ENCODE measurements at regions not wholly inside any gene's neighbourhood (a gene's known extent, or its start where the extent isn't known, plus 50 kb on each side); places are given as distances from the start of the nearest gene placed in this dataset.

GRCh38 chr5:82396871-82397514 lies 118.8 kb upstream of the RPS23 start:
- DNase-seq (ENCODE audit: low spot score), result no peak

GRCh38 chr5:82396396-82396795 lies 118.2 kb upstream of the RPS23 start:
- DNase-seq (ENCODE audit: low spot score), result no peak

- DNase-seq (ENCODE audit: low spot score), result no peak
Observed at GRCh38 chr5:82393951-82394350, 115.8 kb upstream of the RPS23 start.

GRCh38 chr5:82390088-82390487 lies 111.9 kb upstream of the RPS23 start:
- DNase-seq (ENCODE audit: low spot score), result no peak

GRCh38 chr5:82389347-82389746 lies 111.2 kb upstream of the RPS23 start:
- DNase-seq (ENCODE audit: low spot score), result no peak

GRCh38 chr5:82388181-82388580 lies 110.0 kb upstream of the RPS23 start:
- no peak for DNase-seq (ENCODE audit: low spot score)

- DNase-seq (ENCODE audit: low spot score), result no peak
Observed at GRCh38 chr5:82387819-82388166, 109.6 kb upstream of the RPS23 start.

- no peak for DNase-seq (ENCODE audit: low spot score)
Observed at GRCh38 chr5:82387001-82387818, 109.1 kb upstream of the RPS23 start.

- no peak for DNase-seq (ENCODE audit: low spot score)
Observed at GRCh38 chr5:82386576-82386975, 108.4 kb upstream of the RPS23 start.

GRCh38 chr5:82384034-82384750 lies 106.0 kb upstream of the RPS23 start:
- DNase-seq (ENCODE audit: low spot score), result no peak

GRCh38 chr5:82381591-82381990 lies 103.4 kb upstream of the RPS23 start:
- DNase-seq (ENCODE audit: low spot score), result no peak

- no peak for DNase-seq (ENCODE audit: low spot score)
Observed at GRCh38 chr5:82376307-82376706, 98.2 kb upstream of the RPS23 start.

- DNase-seq (ENCODE audit: low spot score), result no peak
Observed at GRCh38 chr5:82375488-82376244, 97.5 kb upstream of the RPS23 start.

GRCh38 chr5:82374637-82375036 lies 96.5 kb upstream of the RPS23 start:
- DNase-seq (ENCODE audit: low spot score), result no peak

- DNase-seq (ENCODE audit: low spot score), result no peak
Observed at GRCh38 chr5:82367930-82368329, 89.8 kb upstream of the RPS23 start.

GRCh38 chr5:82365744-82366228 lies 87.6 kb upstream of the RPS23 start:
- no peak for DNase-seq (ENCODE audit: low spot score)

GRCh38 chr5:82365026-82365425 lies 86.9 kb upstream of the RPS23 start:
- no peak for DNase-seq (ENCODE audit: low spot score)

- DNase-seq (ENCODE audit: low spot score), result no peak
Observed at GRCh38 chr5:82364497-82364896, 86.3 kb upstream of the RPS23 start.

- no peak for DNase-seq (ENCODE audit: low spot score)
Observed at GRCh38 chr5:82363524-82363923, 85.4 kb upstream of the RPS23 start.

- DNase-seq (ENCODE audit: low spot score), result no peak
Observed at GRCh38 chr5:82362636-82363035, 84.5 kb upstream of the RPS23 start.

- DNase-seq (ENCODE audit: low spot score), result no peak
Observed at GRCh38 chr5:82360022-82360421, 81.9 kb upstream of the RPS23 start.

- no peak for DNase-seq (ENCODE audit: low spot score)
Observed at GRCh38 chr5:82359272-82359671, 81.1 kb upstream of the RPS23 start.

Measured in ecto neural progenitor cell (in vitro differentiated cells).